ENCODE measurements at regions not wholly inside any gene's neighbourhood (a gene's known extent, or its start where the extent isn't known, plus 50 kb on each side); places are given as distances from the start of the nearest gene placed in this dataset.

- H3K4ac ChIP-seq (ENCODE audit: low read depth, low read length), result no peak overlapping the region
- H4K5ac ChIP-seq (ENCODE audit: low read depth, low read length), result no peak overlapping the region
- H3K23ac ChIP-seq (ENCODE audit: low read depth, low read length), result no peak overlapping the region
- no peaks in the 10 kb centered on the region for H3K4me1 ChIP-seq (ENCODE audit: control insufficient read depth, insufficient read depth, low read length)
- H2BK15ac ChIP-seq (ENCODE audit: low read depth, low read length), result no peak overlapping the region
- no peaks in the 10 kb centered on the region for H3K79me1 ChIP-seq (ENCODE audit: low read depth in 1 of 2, low read length in 2 of 2)
- H3K27ac ChIP-seq (ENCODE audit: insufficient read depth, low read length), result no peak overlapping the region
- H3K4me2 ChIP-seq (ENCODE audit: low read depth, low read length), result no peak overlapping the region
- no TSS peak for BruUV-seq (replicated peaks)
- H4K91ac ChIP-seq (ENCODE audit: insufficient read depth, low read depth, low read length), result no peak overlapping the region
- no peak overlapping the region for H3K9ac ChIP-seq (ENCODE audit: low read depth, low read length)
- H3K56ac ChIP-seq (ENCODE audit: extremely low read depth, insufficient read depth, low read length), result no peak overlapping the region
- in situ Hi-C loops (cut with MboI; ENCODE audit: low sequenced_read_pairs) (no loop called here), intact Hi-C loops (cut with micrococcal nuclease) (no loop called here), dilution Hi-C loops (cut with HindIII; ENCODE audit: low sequenced_read_pairs, unreplicated experiment) (no loop called here)
- ATAC-seq (ENCODE audit: low read depth) (no peak), DNase-seq (no peak)
- no peak overlapping the region for H2AFZ ChIP-seq (replicated peaks; ENCODE audit: low read length, poor library complexity)
- POLR2A ChIA-PET (ENCODE audit: unreplicated experiment), result no interaction called here
- H3K4me3 ChIP-seq (ENCODE audit: insufficient read depth, low read depth, low read length), result no peak overlapping the region
- no peak overlapping the region for H4K8ac ChIP-seq (ENCODE audit: low read depth in 2 of 2, low read length in 2 of 2)
- no peak for TF ChIP-seq USF2 (IDR thresholded peaks at IDR 0.05; ENCODE audit: low read depth, low read length)
- no peak for TF ChIP-seq NFE2L2 (IDR thresholded peaks at IDR 0.05; ENCODE audit: low read depth, low read length)
- TF ChIP-seq SMC3 (IDR thresholded peaks at IDR 0.05; ENCODE audit: low read depth, low read length), result no peak
- no peak for TF ChIP-seq MAZ (IDR thresholded peaks at IDR 0.05; ENCODE audit: borderline replicate concordance, low read depth, low read length)
- TF ChIP-seq MXI1 (IDR thresholded peaks at IDR 0.05; ENCODE audit: borderline replicate concordance, low read depth, low read length), result no peak
- TF ChIP-seq RAD21 (IDR thresholded peaks at IDR 0.05; ENCODE audit: low read length), result no peak
- TF ChIP-seq CHD1 (IDR thresholded peaks at IDR 0.05; ENCODE audit: low read depth, low read length), result no peak
- TF ChIP-seq CTCF (conservative IDR thresholded peaks at IDR 0.05; ENCODE audit: low read depth, low read length), result no peak
- TF ChIP-seq POLR2A (IDR thresholded peaks at IDR 0.05; ENCODE audit: low read depth, low read length), result no peak
- TF ChIP-seq MAFK (IDR thresholded peaks at IDR 0.05; ENCODE audit: low read depth, low read length), result no peak
- no peak for TF ChIP-seq RFX5 (IDR thresholded peaks at IDR 0.05; ENCODE audit: low read depth, low read length)
- no peak for TF ChIP-seq RCOR1 (IDR thresholded peaks at IDR 0.05; ENCODE audit: insufficient replicate concordance, low read length)
- H2BK5ac ChIP-seq (ENCODE audit: low read depth, low read length, poor library complexity, severe bottlenecking), result no peak overlapping the region
- no peak overlapping the region for H2BK120ac ChIP-seq (ENCODE audit: low read depth, low read length)
- H3K9me3 ChIP-seq (ENCODE audit: control insufficient read depth, insufficient read depth, low read length), result peaks cover under 1% of the 10 kb centered on the region; the same call in 1 of the 2 replicates
- no peak overlapping the region for H3K18ac ChIP-seq (ENCODE audit: low read depth, low read length)
- H3K36me3 ChIP-seq (ENCODE audit: control insufficient read depth, insufficient read depth, low read length), result no peaks in the 10 kb centered on the region
- no peaks in the 10 kb centered on the region for H3K27me3 ChIP-seq (ENCODE audit: control insufficient read depth, insufficient read depth, low read length)
- no peaks in the 10 kb centered on the region; the same call in 1 of the 2 replicates for H4K20me1 ChIP-seq (ENCODE audit: insufficient read depth, low read length)
- CTCF ChIA-PET, result no interaction called here
- H2AK9ac ChIP-seq (replicated peaks; ENCODE audit: low read depth, low read length, poor library complexity), result no peak overlapping the region
- no peak overlapping the region for H2BK20ac ChIP-seq (ENCODE audit: low read depth, low read length)
- no peak overlapping the region for H2AK5ac ChIP-seq (ENCODE audit: low read depth, low read length)
- no peaks in the 10 kb centered on the region for H3K9me1 ChIP-seq (ENCODE audit: insufficient read depth, low read length)
- no peak overlapping the region for H3K14ac ChIP-seq (replicated peaks; ENCODE audit: low read depth, low read length)
- 70% methylated on average over 2 of the region's 5 CpGs; no CpG with 5 or more reads in 1 of the 2 experiments for WGBS, 2 experiments (ENCODE audit: extremely low coverage in 2 of 2, insufficient read length in 1 of 2)
These were observed 191.2 kb downstream of the ACTL7B start for GRCh38 chr9:108664309-108665255.
